ENCODE measurements at regions not wholly inside any gene's neighbourhood (a gene's known extent, or its start where the extent isn't known, plus 50 kb on each side); places are given as distances from the start of the nearest gene placed in this dataset.

GRCh38 chr10:61567729-61568128 is 95.0 kb upstream of the CABCOCO1 start:
- TF ChIP-seq EZH2 (IDR thresholded peaks at IDR 0.05; ENCODE audit: insufficient read depth, poor library complexity, severe bottlenecking) (no peak), EZH2phosphoT487 (IDR thresholded peaks at IDR 0.05; ENCODE audit: insufficient read depth, low read depth) (no peak)
